IPS DF 6.9 (cell line): ENCODE measurements at regions not wholly inside any gene's neighbourhood (a gene's known extent, or its start where the extent isn't known, plus 50 kb on each side); places are given as distances from the start of the nearest gene placed in this dataset.
"Not testable (repeated sequence)": the region's sequence is repeated elsewhere in the genome, so short reads cannot be mapped to it uniquely, and the experiment has no call there.

ENCODE experiments used
- DNase-seq: peaks from one replicate; pipeline ENCODE4 v3.0.0-alpha.2; 2013; ENCODE audit warnings: low read depth, low spot score
- H3K27ac ChIP-seq: one replicate; pipeline ENCODE4 v1.5.1; 2013; ENCODE audit warnings: low read length, control low read depth
- H3K27me3 ChIP-seq: 2 replicates; pipeline ENCODE4 v1.6.1; 2013; ENCODE audit warnings: mild to moderate bottlenecking, low read length; ENCODE audit not compliant: control insufficient read depth, insufficient read depth
- H3K36me3 ChIP-seq: 2 replicates; pipeline ENCODE4 v1.6.1; 2013; ENCODE audit warnings: low read length; ENCODE audit not compliant: control insufficient read depth, insufficient read depth
- H3K4me1 ChIP-seq: 2 replicates; pipeline ENCODE4 v1.6.1; 2013; ENCODE audit warnings: low read length; ENCODE audit not compliant: control insufficient read depth, insufficient read depth
- H3K4me3 ChIP-seq: 2 replicates; pipeline ENCODE4 v1.5.1; 2013; ENCODE audit warnings: mild to moderate bottlenecking, low read length
- H3K9me3 ChIP-seq: 2 replicates; pipeline ENCODE4 v1.6.1; 2013; ENCODE audit warnings: low read length, inconsistent platforms; ENCODE audit not compliant: control insufficient read depth, insufficient read depth
- WGBS: extraction: QIAGEN DNeasy Blood & Tissue Kit; methylation state at CpG from one replicate; pipeline ENCODE4 v1.1.7; 2013; ENCODE audit warnings: mixed read lengths, missing lambda C conversion rate; ENCODE audit not compliant: insufficient read length, insufficient coverage; 5-methylcytosine and 5-hydroxymethylcytosine counted together

DNA sequence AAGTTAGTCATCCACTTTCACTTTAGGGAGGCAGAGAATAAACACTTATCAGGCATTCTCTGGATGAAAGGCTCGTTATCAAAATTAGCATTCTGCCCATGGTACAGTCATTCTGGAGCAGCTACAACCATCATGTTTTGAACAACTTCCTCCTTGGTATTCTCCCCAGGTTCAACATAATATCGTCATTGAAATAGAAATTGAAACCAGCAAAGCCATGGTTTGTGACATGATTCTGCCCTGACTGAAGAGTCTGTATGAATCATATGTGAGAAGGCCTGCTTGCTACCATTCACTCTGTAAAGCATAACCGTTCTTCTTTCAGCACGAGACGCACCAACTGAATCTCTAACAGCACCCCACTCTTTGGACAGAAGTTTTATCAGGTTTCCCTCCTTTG lies 127.5 kb upstream of the RADX start:
- Histone ChIP-seq H3K4me3 (no peak overlapping the region), H3K9me3 (no peaks in the 10 kb centered on the region), H3K27me3 (no peaks in the 10 kb centered on the region), H3K36me3 (no peaks in the 10 kb centered on the region), H3K4me1 (no peaks in the 10 kb centered on the region), H3K27ac (no peak overlapping the region)
- WGBS: no CpG with 5 or more reads among the region's 5 CpGs
- DNase-seq: no peak

GRCh38 chrX:106493210-106493816 lies 118.5 kb upstream of the RADX start:
- not testable (repeated sequence) for H3K4me3 ChIP-seq, H3K9me3 ChIP-seq, H3K4me1 ChIP-seq, H3K27ac ChIP-seq, H3K36me3 ChIP-seq, DNase-seq, H3K27me3 ChIP-seq
- WGBS: no CpG with 5 or more reads among the region's 5 CpGs

DNA sequence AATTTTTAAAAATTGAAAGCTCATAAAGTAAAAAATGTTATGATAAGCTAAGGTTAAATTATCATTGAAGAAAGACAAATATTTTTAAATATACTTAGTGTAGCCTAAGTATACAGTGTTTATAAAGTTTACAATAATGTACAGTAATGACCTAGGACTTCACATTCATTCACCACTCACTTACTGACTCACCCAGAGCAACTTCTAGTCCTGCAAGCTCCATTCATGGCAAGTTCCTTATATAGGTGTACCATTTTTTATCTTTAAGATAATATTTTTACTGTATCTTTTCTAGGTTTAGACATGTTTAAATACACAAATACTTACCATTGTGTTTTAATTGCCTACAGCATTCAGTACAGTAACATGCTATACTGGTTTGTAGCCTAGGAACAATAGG lies 112.3 kb upstream of the RADX start:
- Histone ChIP-seq H3K4me1 (no peaks in the 10 kb centered on the region; the same call in 1 of the 2 replicates), H3K36me3 (no peaks in the 10 kb centered on the region), H3K4me3 (no peak overlapping the region), H3K27ac (no peak overlapping the region), H3K9me3 (no peaks in the 10 kb centered on the region), H3K27me3 (no peaks in the 10 kb centered on the region)
- no peak for DNase-seq

DNA sequence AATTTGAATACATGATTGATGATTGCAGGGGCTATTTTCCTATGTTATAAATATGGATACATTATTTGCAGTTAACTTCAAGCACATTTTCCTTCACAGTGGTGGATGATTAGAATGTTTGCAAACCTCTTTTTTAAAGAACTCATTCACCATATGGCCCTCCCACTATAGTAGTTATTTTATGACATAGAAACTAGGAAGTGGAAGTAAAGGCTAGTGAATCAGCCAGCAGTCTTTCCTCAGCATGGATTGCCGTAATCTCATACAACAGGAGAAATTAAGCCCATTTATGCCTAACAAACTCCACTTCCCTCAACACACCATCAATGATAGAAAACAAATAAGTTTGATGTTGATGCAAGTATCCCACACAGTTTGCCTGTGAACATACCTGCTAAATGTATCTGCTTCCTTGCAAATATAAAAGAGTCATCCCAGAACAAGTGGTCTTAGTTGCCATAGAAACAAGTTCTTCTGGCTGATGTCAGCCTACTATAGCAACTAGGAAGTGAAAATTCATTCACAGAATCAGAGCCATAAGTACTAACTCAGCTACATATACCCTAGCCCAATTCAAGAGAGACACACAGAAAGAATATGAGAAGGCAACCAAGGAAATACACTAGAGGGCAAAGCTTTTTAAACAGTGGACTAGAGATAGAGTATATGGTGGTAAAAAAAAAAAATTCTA lies 100.9 kb upstream of the RADX start:
- no peaks in the 10 kb centered on the region for H3K36me3 ChIP-seq
- no peak overlapping the region for H3K4me3 ChIP-seq
- H3K27ac ChIP-seq: no peak overlapping the region
- no peaks in the 10 kb centered on the region for H3K9me3 ChIP-seq
- H3K27me3 ChIP-seq: no peaks in the 10 kb centered on the region
- DNase-seq: no peak
- no peaks in the 10 kb centered on the region for H3K4me1 ChIP-seq
- WGBS: no CpG with 5 or more reads among the region's 1 CpG
